AG09309 (cell line): ENCODE measurements at regions not wholly inside any gene's neighbourhood (a gene's known extent, or its start where the extent isn't known, plus 50 kb on each side); places are given as distances from the start of the nearest gene placed in this dataset.

Experiments used
- DNase-seq: peaks from one replicate; pipeline ENCODE4 v3.0.0-alpha.2; 2010; ENCODE audit warnings: low read depth
- H3K4me3 ChIP-seq: 2 replicates; pipeline ENCODE4 v1.5.1; 2011; ENCODE audit warnings: mild to moderate bottlenecking, low read depth, low read length, moderate library complexity; ENCODE audit not compliant: control insufficient read depth
- CTCF ChIP-seq: IDR thresholded peaks from 2 replicates; pipeline ENCODE4 v1.5.1; 2011; ENCODE audit warnings: mild to moderate bottlenecking, low read depth, low read length, inconsistent platforms; ENCODE audit not compliant: insufficient read depth, control insufficient read depth; ENCODE audit errors: missing control alignments

GRCh38 chr14:85822236-85822635, 292.3 kb downstream of the FLRT2 start:
- TF ChIP-seq CTCF = no peak
- H3K4me3 ChIP-seq = no peak overlapping the region
- DNase-seq = no peak

GRCh38 chr14:85817430-85817829, 287.5 kb downstream of the FLRT2 start:
- no peak for TF ChIP-seq CTCF
- no peak for DNase-seq
- H3K4me3 ChIP-seq = no peak overlapping the region

GRCh38 chr14:85813040-85813439, 283.1 kb downstream of the FLRT2 start:
- no peak overlapping the region for H3K4me3 ChIP-seq
- no peak for DNase-seq
- TF ChIP-seq CTCF = no peak

GRCh38 chr14:85811340-85811739, 281.4 kb downstream of the FLRT2 start:
- no peak for DNase-seq

GRCh38 chr14:85799668-85800067, 269.7 kb downstream of the FLRT2 start:
- no peak for TF ChIP-seq CTCF
- H3K4me3 ChIP-seq = no peak overlapping the region

More at GRCh38 chr14:85811340-85811739, 281.4 kb downstream of the FLRT2 start:
- no peak for TF ChIP-seq CTCF
- H3K4me3 ChIP-seq = no peak overlapping the region

GRCh38 chr14:85798856-85799255, 268.9 kb downstream of the FLRT2 start:
- no peak for DNase-seq
- TF ChIP-seq CTCF = no peak
- no peak overlapping the region for H3K4me3 ChIP-seq

More at GRCh38 chr14:85799668-85800067, 269.7 kb downstream of the FLRT2 start:
- no peak for DNase-seq

- no peak for TF ChIP-seq CTCF
- no peak for DNase-seq
- H3K4me3 ChIP-seq = no peak overlapping the region
Observed at GRCh38 chr14:85793533-85793932, 263.6 kb downstream of the FLRT2 start.
